ENCODE measurements at regions not wholly inside any gene's neighbourhood (a gene's known extent, or its start where the extent isn't known, plus 50 kb on each side); places are given as distances from the start of the nearest gene placed in this dataset.

DNA sequence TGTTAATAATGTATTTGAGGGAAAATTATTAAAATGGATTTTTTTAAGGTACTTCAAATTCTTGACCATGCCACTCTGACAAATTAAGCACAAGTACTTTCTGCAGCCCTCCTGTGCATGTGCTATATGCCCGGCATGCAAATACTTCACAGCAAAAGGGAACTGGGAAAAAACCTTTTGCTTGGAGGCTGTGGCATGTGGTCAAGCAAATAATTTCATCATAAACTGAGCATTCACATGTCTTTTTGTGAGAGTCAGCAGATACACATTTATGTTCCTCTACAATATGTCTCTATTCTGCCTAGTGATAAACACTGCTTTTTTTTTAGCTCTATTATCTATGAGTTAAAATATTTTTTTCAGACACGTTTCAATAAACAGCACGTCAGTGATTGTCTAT lies 53.7 kb upstream of the SEMA3A start:
- TF ChIP-seq EZH2 (IDR thresholded peaks at IDR 0.05; ENCODE audit: insufficient read depth, poor library complexity, severe bottlenecking) = no peak
- no peak for TF ChIP-seq EZH2phosphoT487 (IDR thresholded peaks at IDR 0.05; ENCODE audit: insufficient read depth, low read depth)

Measured in GM23248 (cell line).